Loucy (cell line): ENCODE measurements at regions not wholly inside any gene's neighbourhood (a gene's known extent, or its start where the extent isn't known, plus 50 kb on each side); places are given as distances from the start of the nearest gene placed in this dataset.

Experiments used
- H2AFZ ChIP-seq: fragments of 200-600 bp; sonication (generic); 2 replicates; pipeline ENCODE4 v1.6.0; 2016; ENCODE audit warnings: antibody characterized with exemption, mild to moderate bottlenecking, low read length, moderate library complexity
- H3F3A ChIP-seq: fragments of 200-600 bp; 2 replicates; pipeline ENCODE4 v1.6.0; 2016; ENCODE audit warnings: antibody characterized with exemption, low read depth, mild to moderate bottlenecking
- H3K27me3 ChIP-seq: fragments of 200-600 bp; sonication (generic); 2 replicates; pipeline ENCODE4 v1.6.1; 2014; ENCODE audit warnings: low read length, mild to moderate bottlenecking; ENCODE audit not compliant: insufficient read depth, poor library complexity, severe bottlenecking
- H3K36me3 ChIP-seq: fragments of 200-600 bp; sonication (generic); 2 replicates; pipeline ENCODE4 v1.6.1; 2016; ENCODE audit warnings: low read length; ENCODE audit not compliant: insufficient read depth
- H3K4me1 ChIP-seq: fragments of 200-600 bp; sonication (generic); 2 replicates; pipeline ENCODE4 v1.5.1; 2014; ENCODE audit warnings: low read length, mild to moderate bottlenecking; ENCODE audit not compliant: insufficient read depth, poor library complexity, severe bottlenecking
- H3K4me2 ChIP-seq: fragments of 200-600 bp; sonication (generic); 2 replicates; pipeline ENCODE4 v1.6.0; 2014; ENCODE audit warnings: antibody characterized with exemption, low read length, low read depth, mild to moderate bottlenecking; ENCODE audit not compliant: poor library complexity, severe bottlenecking
- H3K4me3 ChIP-seq: fragments of 200-600 bp; sonication (generic); 2 replicates; pipeline ENCODE4 v1.5.1; 2014; ENCODE audit warnings: low read length, mild to moderate bottlenecking, mixed read lengths; ENCODE audit not compliant: poor library complexity, severe bottlenecking
- H3K79me2 ChIP-seq: fragments of 200-600 bp; sonication (generic); 2 replicates; pipeline ENCODE4 v1.6.1; 2014; ENCODE audit warnings: low read length; ENCODE audit not compliant: insufficient read depth
- H3K9ac ChIP-seq: fragments of 200-600 bp; sonication (generic); 2 replicates; pipeline ENCODE4 v1.6.0; 2014; ENCODE audit warnings: mild to moderate bottlenecking, low read depth, low read length, moderate library complexity; ENCODE audit not compliant: poor library complexity, severe bottlenecking
- H3K9me2 ChIP-seq: fragments of 200-600 bp; sonication (generic); replicated peaks from 2 replicates; pipeline ENCODE4 v1.6.1; 2016; ENCODE audit warnings: low read depth, low read length, mixed read lengths
- H3K9me3 ChIP-seq: fragments of 200-600 bp; sonication (generic); 2 replicates; pipeline ENCODE4 v1.6.1; 2014; ENCODE audit warnings: mild to moderate bottlenecking, antibody characterized with exemption, low read length, low read depth; ENCODE audit not compliant: insufficient read depth
- H4K20me1 ChIP-seq: fragments of 200-600 bp; sonication (generic); 2 replicates; pipeline ENCODE4 v1.6.0; 2014; ENCODE audit warnings: antibody characterized with exemption, low read length, mild to moderate bottlenecking; ENCODE audit not compliant: insufficient read depth, poor library complexity, severe bottlenecking
- CTCF ChIP-seq: fragments of 200-600 bp; sonication (generic); conservative IDR thresholded peaks from 2 replicates; pipeline ENCODE4 v1.5.1; 2014; ENCODE audit warnings: mild to moderate bottlenecking, antibody characterized with exemption, low read length
- EZH2phosphoT487 ChIP-seq: fragments of 200-600 bp; IDR thresholded peaks from 2 replicates; pipeline ENCODE4 v1.6.1; 2018; ENCODE audit warnings: antibody characterized with exemption, mild to moderate bottlenecking, moderate library complexity, borderline replicate concordance

- Histone ChIP-seq H3K4me2 (no peak overlapping the region), H3K79me2 (no peaks in the 10 kb centered on the region), H3K36me3 (no peaks in the 10 kb centered on the region), H4K20me1 (no peaks in the 10 kb centered on the region), H2AFZ (no peak overlapping the region), H3K27me3 (no peaks in the 10 kb centered on the region), H3K4me3 (no peak overlapping the region), H3F3A (no peaks in the 10 kb centered on the region), H3K9me3 (no peaks in the 10 kb centered on the region), H3K4me1 (no peaks in the 10 kb centered on the region), H3K9ac (no peak overlapping the region), H3K9me2 (no peaks in the 10 kb centered on the region)
- TF ChIP-seq EZH2phosphoT487 (no peak), CTCF (no peak)
These were observed 809.2 kb upstream of the TMEM132C start for GRCh38 chr12:127457726-127458125.

- Histone ChIP-seq H4K20me1 (no peaks in the 10 kb centered on the region), H3K4me2 (no peak overlapping the region), H2AFZ (no peak overlapping the region), H3K4me1 (no peaks in the 10 kb centered on the region), H3K36me3 (no peaks in the 10 kb centered on the region), H3K9ac (no peak overlapping the region), H3K9me2 (no peaks in the 10 kb centered on the region), H3K9me3 (no peaks in the 10 kb centered on the region), H3K27me3 (no peaks in the 10 kb centered on the region), H3F3A (no peaks in the 10 kb centered on the region), H3K4me3 (no peak overlapping the region), H3K79me2 (no peaks in the 10 kb centered on the region)
- no peak for TF ChIP-seq EZH2phosphoT487
- TF ChIP-seq CTCF = no peak
These were observed 807.8 kb upstream of the TMEM132C start for GRCh38 chr12:127459166-127459565.

- no peak for TF ChIP-seq EZH2phosphoT487
- TF ChIP-seq CTCF = no peak
- Histone ChIP-seq H3F3A (no peaks in the 10 kb centered on the region), H3K4me3 (no peak overlapping the region), H3K79me2 (no peaks in the 10 kb centered on the region), H2AFZ (no peak overlapping the region), H3K9me2 (no peaks in the 10 kb centered on the region), H4K20me1 (no peaks in the 10 kb centered on the region), H3K9me3 (no peaks in the 10 kb centered on the region), H3K4me1 (no peaks in the 10 kb centered on the region), H3K36me3 (no peaks in the 10 kb centered on the region), H3K4me2 (no peak overlapping the region), H3K9ac (no peak overlapping the region), H3K27me3 (no peaks in the 10 kb centered on the region)
These were observed 807.3 kb upstream of the TMEM132C start for GRCh38 chr12:127459687-127460086.
